ENCODE measurements at regions not wholly inside any gene's neighbourhood (a gene's known extent, or its start where the extent isn't known, plus 50 kb on each side); places are given as distances from the start of the nearest gene placed in this dataset.

GRCh38 chr16:52713740-52714139 lies 166.8 kb upstream of the TOX3 start:
- TF ChIP-seq RAD21 (IDR thresholded peaks at IDR 0.05; ENCODE audit: low read depth) (no peak), CTCF (IDR thresholded peaks at IDR 0.05 in 2 of 3, conservative IDR thresholded peaks at IDR 0.05 in 1 of 3; ENCODE audit: borderline replicate concordance in 1 of 3, insufficient read depth in 1 of 3, low read depth in 2 of 3, low read length in 2 of 3) (no peak), EZH2phosphoT487 (IDR thresholded peaks at IDR 0.05; ENCODE audit: borderline replicate concordance) (no peak), JUND (IDR thresholded peaks at IDR 0.05) (no peak), ZFX (IDR thresholded peaks at IDR 0.05) (no peak), YY1 (IDR thresholded peaks at IDR 0.05; ENCODE audit: extremely low read depth, insufficient replicate concordance, low read depth, low read length) (no peak), CBX3 (IDR thresholded peaks at IDR 0.05; ENCODE audit: low read depth) (no peak)
- no TSS peak for BruUV-seq (replicated peaks)
- H3K4me1 ChIP-seq (ENCODE audit: control insufficient read depth in 1 of 2, insufficient read depth in 2 of 2, low read length in 2 of 2), result no peaks in the 10 kb centered on the region
- H3K9ac ChIP-seq (ENCODE audit: low read length), result no peak overlapping the region
- ATAC-seq (no peak), DNase-seq (ENCODE audit: low read depth, low spot score) (no peak)
- H2AFZ ChIP-seq (ENCODE audit: low read depth, low read length, poor library complexity, severe bottlenecking), result no peak overlapping the region
- POLR2A ChIA-PET, result no interaction called here
- intact Hi-C loops (cut with micrococcal nuclease), result no loop called here
- no peak overlapping the region for H3K27ac ChIP-seq (ENCODE audit: low read depth, low read length)
- no peak overlapping the region for H3K4me3 ChIP-seq (replicated peaks in 1 of 2; ENCODE audit: low read depth in 1 of 2, low read length in 2 of 2)
- RAD21 ChIA-PET (ENCODE audit: low non-redundant PET in 1 of 2, low total read pairs in 2 of 2, uncharacterized antibody in 2 of 2, unreplicated experiment in 2 of 2), result no interaction called here
- peaks cover 16% of the 10 kb centered on the region; the same call in 1 of the 2 replicates for H3K27me3 ChIP-seq (ENCODE audit: insufficient read depth, low read length)
- H3K36me3 ChIP-seq (ENCODE audit: control insufficient read depth in 1 of 2, insufficient read depth in 2 of 2, low read length in 2 of 2), result no peaks in the 10 kb centered on the region
- CTCF ChIA-PET, result no interaction called here
- no peaks in the 10 kb centered on the region for H3K9me3 ChIP-seq (ENCODE audit: control insufficient read depth in 1 of 2, insufficient read depth in 1 of 2, low read depth in 1 of 2, low read length in 2 of 2)
- no peak overlapping the region for H3K4me2 ChIP-seq (ENCODE audit: low read length)
- H3K79me2 ChIP-seq (ENCODE audit: insufficient read depth, low read length), result no peaks in the 10 kb centered on the region
- H3K9me2 ChIP-seq (ENCODE audit: insufficient read depth), result no peaks in the 10 kb centered on the region
- no peaks in the 10 kb centered on the region for H4K20me1 ChIP-seq (ENCODE audit: insufficient read depth)

GRCh38 chr16:52709306-52709705 lies 162.4 kb upstream of the TOX3 start:
- no peaks in the 10 kb centered on the region for H3K9me2 ChIP-seq (ENCODE audit: insufficient read depth)
- CTCF ChIA-PET, result interaction anchor here (1.6 to 1.8 kb wide), 2 partner anchors 152 to 203 kb away, joined by 4 to 6 read pairs; no protein-coding TSS in a partner anchor

More at GRCh38 chr16:52709306-52709705, 162.4 kb upstream of the TOX3 start:
- Histone ChIP-seq H2AFZ (ENCODE audit: low read depth, low read length, poor library complexity, severe bottlenecking) (no peak overlapping the region), H3K9me3 (ENCODE audit: control insufficient read depth in 1 of 2, insufficient read depth in 1 of 2, low read depth in 1 of 2, low read length in 2 of 2) (no peaks in the 10 kb centered on the region), H4K20me1 (ENCODE audit: insufficient read depth) (no peaks in the 10 kb centered on the region), H3K27ac (ENCODE audit: low read depth, low read length) (no peak overlapping the region), H3K4me1 (ENCODE audit: control insufficient read depth in 1 of 2, insufficient read depth in 2 of 2, low read length in 2 of 2) (no peaks in the 10 kb centered on the region), H3K79me2 (ENCODE audit: insufficient read depth, low read length) (no peaks in the 10 kb centered on the region), H3K4me2 (ENCODE audit: low read length) (no peak overlapping the region), H3K27me3 (ENCODE audit: insufficient read depth, low read length) (peaks cover 18% of the 10 kb centered on the region; the same call in 1 of the 2 replicates), H3K4me3 (replicated peaks in 1 of 2; ENCODE audit: low read depth in 1 of 2, low read length in 2 of 2) (no peak overlapping the region), H3K36me3 (ENCODE audit: control insufficient read depth in 1 of 2, insufficient read depth in 2 of 2, low read length in 2 of 2) (no peaks in the 10 kb centered on the region), H3K9ac (ENCODE audit: low read length) (no peak overlapping the region)
- no peak for TF ChIP-seq RAD21 (IDR thresholded peaks at IDR 0.05; ENCODE audit: low read depth)
- 0 out of 6 replicates have a peak, but pooled peaks of 1 of the 3 experiments have one; percentile 14 for TF ChIP-seq CTCF (IDR thresholded peaks at IDR 0.05 in 2 of 3, conservative IDR thresholded peaks at IDR 0.05 in 1 of 3; ENCODE audit: borderline replicate concordance in 1 of 3, insufficient read depth in 1 of 3, low read depth in 2 of 3, low read length in 2 of 3)
- ChIA-PET RAD21 (ENCODE audit: low non-redundant PET in 1 of 2, low total read pairs in 2 of 2, uncharacterized antibody in 2 of 2, unreplicated experiment in 2 of 2) (no interaction called here), POLR2A (no interaction called here)
- no TSS peak for BruUV-seq (replicated peaks)
- ATAC-seq, result no peak
- intact Hi-C loops (cut with micrococcal nuclease), result no loop called here
- no peak for DNase-seq (ENCODE audit: low read depth, low spot score)

Data from HCT116 (cell line).